Activated CD8-positive, alpha-beta memory T cell treated with anti-CD3 and anti-CD28 coated beads for 4 hours (primary cell): ENCODE measurements at regions not wholly inside any gene's neighbourhood (a gene's known extent, or its start where the extent isn't known, plus 50 kb on each side); places are given as distances from the start of the nearest gene placed in this dataset.

Experiments used
- DNase-seq, 2 donors: peaks; one replicate each; pipeline ENCODE4 v3.0.0-alpha.2; 2020; ENCODE audit warnings: low read depth in 2 of 2

GRCh38 chrX:148363471-148364235 lies 136.8 kb upstream of the AFF2 start:
- no peak for DNase-seq

GRCh38 chrX:148365233-148365632 lies 135.2 kb upstream of the AFF2 start:
- DNase-seq: no peak

GRCh38 chrX:148371291-148371690 lies 129.1 kb upstream of the AFF2 start:
- DNase-seq: no peak

GRCh38 chrX:148372925-148373324 lies 127.5 kb upstream of the AFF2 start:
- no peak for DNase-seq

GRCh38 chrX:148376342-148376741 lies 124.1 kb upstream of the AFF2 start:
- DNase-seq: no peak

GRCh38 chrX:148380107-148380506 lies 120.3 kb upstream of the AFF2 start:
- no peak for DNase-seq

- DNase-seq: peak; percentile 6 to 16
Observed at GRCh38 chrX:148380650-148381561, 119.5 kb upstream of the AFF2 start.

GRCh38 chrX:148381603-148382002 lies 118.8 kb upstream of the AFF2 start:
- no peak for DNase-seq

- DNase-seq: no peak
Observed at GRCh38 chrX:148382983-148383382, 117.4 kb upstream of the AFF2 start.

GRCh38 chrX:148385471-148385870 lies 114.9 kb upstream of the AFF2 start:
- no peak for DNase-seq

- no peak for DNase-seq
Observed at GRCh38 chrX:148389629-148390028, 110.8 kb upstream of the AFF2 start.

- DNase-seq: no peak
Observed at GRCh38 chrX:148412006-148412405, 88.4 kb upstream of the AFF2 start.

GRCh38 chrX:148416142-148416541 lies 84.3 kb upstream of the AFF2 start:
- DNase-seq: no peak

- no peak for DNase-seq
Observed at GRCh38 chrX:148416931-148417330, 83.5 kb upstream of the AFF2 start.

- DNase-seq: no peak
Observed at GRCh38 chrX:148417934-148418333, 82.5 kb upstream of the AFF2 start.

- no peak for DNase-seq
Observed at GRCh38 chrX:148422526-148422925, 77.9 kb upstream of the AFF2 start.

GRCh38 chrX:148424570-148424969 lies 75.8 kb upstream of the AFF2 start:
- DNase-seq: no peak

- no peak for DNase-seq
Observed at GRCh38 chrX:148426467-148426866, 74.0 kb upstream of the AFF2 start.

- DNase-seq: no peak
Observed at GRCh38 chrX:148441387-148441786, 59.0 kb upstream of the AFF2 start.

- no peak for DNase-seq
Observed at GRCh38 chrX:148443216-148443615, 57.2 kb upstream of the AFF2 start.

- no peak for DNase-seq
Observed at GRCh38 chrX:148448686-148449085, 51.7 kb upstream of the AFF2 start.
